NCI-H1048 (cell line): ENCODE measurements at regions not wholly inside any gene's neighbourhood (a gene's known extent, or its start where the extent isn't known, plus 50 kb on each side); places are given as distances from the start of the nearest gene placed in this dataset.
A peak's percentile ranks its signal among the peaks of the same experiment; 100 is the strongest.

Experiments used
- DNase-seq: peaks from one replicate; lab custom pipeline; 2025; lab: John Stamatoyannopoulos, UW

DNA sequence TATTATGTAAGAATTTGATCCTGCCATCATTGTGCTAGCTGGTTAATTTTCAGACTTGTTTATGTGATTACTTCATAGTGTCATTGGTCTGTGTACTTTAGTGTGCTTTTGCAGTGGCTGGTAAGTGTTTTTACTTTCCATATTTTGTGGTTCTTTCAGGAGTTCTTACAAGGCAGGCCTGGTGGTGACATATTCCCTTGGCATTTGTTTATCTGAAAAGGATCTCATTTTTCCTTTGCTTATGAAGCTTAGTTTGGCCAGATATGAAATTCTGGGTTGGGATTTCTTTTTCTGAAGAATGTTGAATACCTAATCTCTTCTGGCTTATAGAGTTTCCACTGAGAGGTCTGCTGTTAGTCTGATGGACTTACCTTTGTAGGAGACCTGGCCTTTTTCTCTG lies 72.8 kb upstream of the MC4R start:
- DNase-seq = no peak

GRCh38 chr18:60446821-60447220 lies 74.2 kb upstream of the MC4R start:
- no peak for DNase-seq

DNA sequence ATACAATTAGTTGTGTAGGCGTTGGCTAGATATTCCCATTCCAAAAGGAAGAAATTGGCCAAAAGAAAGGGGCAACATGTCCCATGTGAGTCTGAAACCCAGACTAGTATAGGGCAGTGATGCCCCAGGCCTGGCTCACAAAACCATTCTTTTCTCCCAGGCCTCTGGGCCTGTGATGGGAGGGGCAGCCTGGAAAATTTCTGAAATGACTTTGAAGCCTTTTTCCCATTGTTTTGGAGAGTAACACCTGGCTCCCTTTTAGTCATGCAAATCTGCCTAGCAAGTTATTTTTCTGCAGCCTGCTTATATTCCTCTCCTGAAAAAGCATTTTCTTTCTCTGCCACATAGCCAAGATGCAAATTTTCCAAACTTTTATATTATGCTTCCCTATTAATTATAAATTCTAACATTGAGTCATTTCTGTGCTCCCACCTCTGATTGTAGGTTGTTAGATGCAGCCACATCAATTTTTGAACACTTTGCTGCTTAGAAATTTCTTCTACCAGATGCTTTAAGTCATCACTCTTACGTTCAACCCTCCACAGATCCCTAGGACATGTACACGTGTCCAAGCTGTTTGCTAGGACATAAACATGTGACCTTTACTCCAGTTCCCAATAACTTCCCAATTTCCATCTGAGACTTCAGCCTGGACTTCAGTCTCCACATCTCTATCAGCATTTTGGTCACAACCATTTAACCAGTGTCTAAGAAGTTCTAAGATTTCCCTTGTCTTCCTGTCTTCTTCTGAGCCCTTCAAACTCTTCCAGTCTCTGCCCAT lies 76.1 kb upstream of the MC4R start:
- no peak for DNase-seq

GRCh38 chr18:60452421-60452820 lies 79.8 kb upstream of the MC4R start:
- DNase-seq = no peak

- DNase-seq = no peak
Observed at GRCh38 chr18:60466677-60467076, 94.1 kb upstream of the MC4R start.

DNA sequence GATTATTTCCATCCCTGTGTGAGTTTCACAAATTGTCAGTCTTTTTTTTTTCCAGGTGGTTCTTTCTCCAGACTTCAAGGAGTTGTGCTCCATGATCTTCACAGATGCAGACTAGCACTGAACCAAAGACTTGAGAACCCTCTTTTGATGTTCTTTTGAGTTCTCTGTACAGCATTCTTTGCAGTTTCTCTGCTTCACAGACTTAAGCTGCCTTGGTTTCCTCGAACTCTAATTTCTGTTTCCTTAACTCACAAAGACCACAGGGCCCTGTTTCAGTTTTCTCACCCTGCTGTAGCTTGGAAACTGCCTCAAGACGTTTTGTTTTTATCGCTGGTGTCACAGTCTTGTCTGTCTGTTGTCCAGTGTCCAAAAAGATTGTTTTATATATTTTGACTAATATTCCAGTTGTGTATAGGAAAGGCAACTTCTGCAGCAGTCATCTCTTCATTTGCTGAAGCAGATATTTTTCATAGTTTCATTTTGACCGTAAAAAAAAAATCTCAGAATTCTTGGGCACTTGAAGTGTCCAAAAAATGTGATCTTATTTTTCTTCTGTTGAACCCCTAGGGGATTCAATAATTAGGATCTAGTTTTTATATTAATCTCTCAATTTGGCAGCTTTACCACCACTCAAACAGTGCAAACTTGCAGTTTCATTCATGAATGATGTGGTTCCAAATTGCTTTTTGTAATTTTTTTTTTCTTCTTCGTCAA lies 97.0 kb upstream of the MC4R start:
- DNase-seq = no peak

DNA sequence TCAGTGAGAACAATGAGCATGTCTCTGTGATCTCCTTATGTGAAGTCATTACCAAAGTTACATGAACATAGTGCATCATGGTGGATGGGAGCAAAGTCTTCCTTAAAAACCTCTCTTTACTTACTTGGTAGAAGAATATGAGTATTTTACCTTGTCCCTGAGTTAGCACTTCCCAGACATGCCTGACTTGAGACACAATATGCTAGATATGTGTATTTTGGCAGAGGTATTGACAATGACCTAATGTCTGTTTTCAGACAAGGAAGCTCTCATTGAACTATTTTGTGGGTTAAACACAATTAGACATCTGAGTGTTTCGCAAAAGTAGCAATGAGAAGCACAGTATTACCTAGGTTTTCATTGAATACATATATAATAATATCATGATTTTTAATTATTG lies 99.1 kb upstream of the MC4R start:
- no peak for DNase-seq

DNA sequence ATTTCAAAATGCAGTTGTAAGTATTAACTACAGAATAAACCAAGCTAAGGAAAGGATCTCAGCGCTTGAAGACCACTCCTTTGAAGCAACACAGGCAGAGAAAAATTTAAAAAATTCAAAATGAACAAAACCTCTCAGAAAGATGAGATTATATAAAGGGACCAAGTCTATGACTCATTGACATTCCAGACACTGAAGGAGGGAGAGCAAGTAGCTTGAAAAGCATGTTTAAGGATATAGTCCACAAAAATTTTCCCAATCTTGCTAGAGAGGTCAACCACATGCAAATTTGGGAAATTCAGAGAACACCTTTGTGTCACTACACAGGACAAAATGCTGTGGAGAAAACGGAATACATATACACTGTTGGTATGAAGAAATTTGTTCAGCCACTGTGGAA lies 112.6 kb upstream of the MC4R start:
- DNase-seq = no peak

DNA sequence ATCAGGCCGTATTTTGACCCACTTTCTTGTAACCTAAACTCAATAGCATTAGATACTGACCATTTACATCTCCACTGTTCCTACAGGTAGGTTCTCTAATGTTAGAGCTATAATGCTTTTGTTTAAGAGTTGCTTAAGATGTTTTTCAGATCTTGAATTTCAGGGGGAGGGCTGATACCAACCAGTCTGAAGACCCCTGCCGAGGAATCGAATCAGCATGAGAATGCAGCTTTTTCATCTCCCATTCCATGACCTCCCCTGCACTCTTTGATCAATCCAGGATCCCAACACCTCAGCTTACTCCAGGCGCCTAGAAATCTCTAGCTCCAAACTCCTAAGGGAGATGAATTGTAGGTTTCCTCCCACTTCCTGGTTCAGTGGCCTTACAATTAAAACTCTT lies 120.5 kb upstream of the MC4R start:
- DNase-seq = no peak

DNA sequence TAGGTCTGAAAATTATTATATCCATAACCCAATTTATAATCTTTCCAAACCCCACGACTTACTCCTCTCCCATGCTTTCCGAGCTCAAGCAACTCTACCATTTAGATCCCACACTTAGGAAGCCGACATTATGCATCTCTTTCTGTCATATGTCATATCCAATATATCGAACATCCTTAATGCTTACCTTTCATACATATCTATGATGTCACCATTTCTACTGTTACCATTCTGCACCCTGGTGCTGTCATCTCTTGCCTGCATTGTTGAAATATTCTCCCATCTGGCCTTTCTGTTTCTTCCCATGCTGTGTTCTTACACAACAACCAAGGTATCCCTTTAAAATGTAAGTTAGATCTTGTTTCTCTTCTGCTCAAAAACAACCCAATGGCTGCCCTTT lies 127.1 kb upstream of the MC4R start:
- no peak for DNase-seq

DNA sequence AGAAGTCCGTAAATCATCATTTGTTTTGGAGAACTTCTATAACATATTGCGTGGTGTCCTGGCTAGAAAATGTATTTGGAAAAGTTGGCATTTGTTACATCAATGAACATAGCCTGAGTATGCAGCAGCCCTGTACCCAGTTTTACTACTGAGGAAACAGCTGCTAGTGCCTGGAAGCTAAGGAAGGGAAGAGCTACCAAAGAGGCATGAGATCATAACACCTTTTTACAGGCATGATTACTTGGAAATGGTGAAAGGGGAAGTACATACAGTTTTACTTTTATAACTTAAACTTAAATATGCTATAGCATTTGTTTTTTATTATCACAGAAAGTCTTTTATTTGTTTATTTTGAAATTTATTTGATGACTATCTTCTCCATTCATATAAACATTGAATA lies 128.4 kb upstream of the MC4R start:
- DNase-seq = no peak

DNA sequence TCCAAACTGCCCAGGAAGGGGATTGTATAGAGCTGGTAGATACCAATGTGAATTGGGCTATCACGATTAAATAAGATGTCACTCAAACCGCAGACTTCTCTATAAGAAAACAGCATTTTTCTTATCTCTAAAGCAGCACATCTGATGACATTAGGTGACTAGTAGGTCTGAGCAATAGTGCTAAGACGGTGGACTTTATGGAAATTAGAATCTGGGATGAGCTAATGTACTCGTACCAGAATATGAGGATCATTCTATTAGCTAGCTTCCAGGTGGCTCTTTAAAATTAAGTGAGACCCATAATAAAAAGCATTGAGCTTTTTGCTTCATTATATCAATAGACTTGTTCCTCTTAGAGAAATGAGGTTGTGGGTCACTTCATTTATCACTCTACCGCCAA lies 130.0 kb upstream of the MC4R start:
- no peak for DNase-seq

DNA sequence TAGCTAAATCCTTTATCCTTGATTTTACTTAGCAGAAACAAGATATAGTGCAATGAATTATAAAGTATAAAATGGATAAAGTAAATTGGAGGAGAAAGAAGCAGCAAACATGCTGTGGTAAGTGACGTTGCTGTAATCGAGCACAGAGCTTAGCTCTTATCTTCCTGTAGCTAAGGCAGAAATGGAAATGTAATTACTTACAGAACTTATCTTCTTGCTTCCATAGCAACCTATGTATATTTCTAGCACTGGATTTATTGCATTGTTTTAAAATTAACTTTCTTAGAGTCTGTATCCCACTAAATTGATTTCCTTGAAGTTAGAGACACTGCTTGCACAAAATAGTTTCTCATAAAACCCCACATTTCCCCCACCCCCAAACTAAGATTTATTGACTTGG lies 130.6 kb upstream of the MC4R start:
- DNase-seq = no peak

DNA sequence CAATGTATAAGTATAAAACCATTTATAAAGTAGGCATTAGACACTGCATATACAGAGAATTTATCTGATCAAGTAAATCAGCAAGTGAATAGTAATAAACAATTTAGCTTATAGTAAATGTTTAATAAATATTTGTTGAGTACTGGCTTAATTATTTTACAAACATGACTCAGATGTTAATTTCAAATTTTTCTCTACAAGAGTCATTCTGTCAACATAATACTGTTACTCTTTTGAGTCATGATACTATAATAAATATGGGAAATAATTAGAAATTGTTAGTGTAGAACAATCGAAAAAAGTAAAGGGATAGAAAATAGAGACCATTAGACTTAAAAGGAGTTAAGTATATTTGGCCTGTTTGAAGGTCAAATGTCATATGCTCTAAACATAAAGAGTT lies 133.6 kb upstream of the MC4R start:
- DNase-seq = no peak

DNA sequence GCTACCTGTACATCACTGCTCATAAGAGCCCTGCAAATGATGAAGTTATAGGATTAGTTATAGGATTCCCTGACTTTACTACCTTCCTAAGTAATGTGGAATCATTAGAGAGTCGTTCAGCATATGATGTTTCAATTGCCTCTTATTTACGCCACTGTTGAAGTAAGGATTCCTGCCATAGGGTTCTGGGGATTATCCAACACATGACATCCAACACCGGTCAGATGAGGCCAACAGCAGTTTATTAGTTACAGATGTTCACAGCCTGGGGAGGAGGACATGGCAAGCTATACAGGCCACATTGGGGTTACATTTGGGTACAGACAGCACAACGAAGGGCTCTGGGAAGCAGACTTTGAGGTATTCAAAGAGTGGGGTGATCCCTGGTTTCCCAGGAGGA lies 134.1 kb upstream of the MC4R start:
- DNase-seq = no peak

DNA sequence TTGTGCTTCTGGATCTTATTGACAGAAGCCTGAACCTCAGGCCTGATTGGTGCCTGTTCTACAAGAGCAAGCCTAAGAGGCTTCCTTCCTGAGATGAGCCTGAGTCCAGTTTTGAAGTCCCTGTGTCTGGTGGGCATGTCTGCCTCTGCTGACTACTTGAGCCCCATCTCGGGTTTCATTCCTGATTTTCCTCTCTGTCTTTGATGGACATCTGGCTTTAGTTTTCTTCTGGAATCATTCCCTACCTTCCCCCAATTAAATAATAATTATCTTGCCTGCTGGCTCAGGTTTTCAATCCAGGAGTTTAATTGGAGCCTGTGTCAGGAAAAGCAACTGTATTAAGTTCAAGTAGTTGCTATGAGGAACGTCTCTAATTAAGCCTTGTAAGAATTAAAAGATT lies 135.5 kb upstream of the MC4R start:
- DNase-seq = no peak

DNA sequence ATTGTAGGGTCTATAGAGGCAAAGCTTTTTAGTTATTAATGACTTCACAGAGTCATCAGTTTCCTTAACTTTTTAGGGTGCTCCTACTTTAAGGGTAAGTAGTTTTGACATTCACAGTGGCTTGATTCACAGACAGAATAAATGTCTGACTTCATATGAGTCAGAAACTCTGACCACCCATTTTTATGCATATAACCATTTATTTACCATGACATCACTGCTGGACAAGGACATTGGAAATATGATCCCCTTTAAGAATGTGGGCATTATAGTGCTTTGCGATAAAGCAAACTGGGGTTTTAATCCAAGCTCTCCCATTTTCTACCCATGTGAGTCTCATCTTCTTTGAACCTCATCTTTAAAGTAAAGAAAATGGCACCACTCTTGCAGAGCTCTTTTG lies 162.0 kb upstream of the MC4R start:
- DNase-seq = no peak

DNA sequence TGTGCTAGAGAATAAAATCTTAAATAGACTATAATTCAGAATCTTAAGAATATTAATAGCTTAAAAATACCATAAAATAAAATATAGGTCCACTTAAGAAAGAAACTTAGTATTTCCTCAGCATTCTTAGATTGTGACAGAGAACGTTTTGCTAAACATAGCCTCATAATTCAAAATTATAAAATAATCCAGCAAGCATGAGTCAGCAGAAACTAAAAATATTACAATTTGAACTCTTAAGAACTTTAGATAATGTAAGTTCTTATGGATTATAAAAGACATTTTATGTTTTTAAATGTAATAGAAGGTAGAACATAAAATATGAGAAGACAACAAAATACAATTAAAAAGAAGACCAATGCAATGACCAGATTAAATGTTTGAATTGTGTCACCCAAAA lies 164.5 kb upstream of the MC4R start:
- no peak for DNase-seq

- DNase-seq = no peak
Observed at GRCh38 chr18:60538891-60539290, 166.3 kb upstream of the MC4R start.

DNA sequence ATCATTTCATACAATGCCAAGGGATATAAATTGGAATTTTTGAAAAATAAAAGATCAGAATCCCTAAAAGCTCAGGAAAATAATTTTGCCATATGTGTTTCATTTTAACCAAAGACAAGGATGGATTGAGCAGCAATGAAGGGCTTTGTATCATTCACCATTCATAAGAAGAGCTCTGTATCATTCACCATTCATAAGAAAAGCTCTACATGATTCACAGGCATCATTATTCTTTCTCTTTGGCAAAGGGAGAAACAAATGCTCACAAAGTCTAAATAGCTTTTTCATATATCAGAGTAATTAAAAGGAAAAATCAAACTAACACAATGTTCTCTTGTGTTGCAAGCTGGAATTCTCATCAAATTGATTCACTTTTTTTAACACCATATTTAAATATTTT lies 169.1 kb upstream of the MC4R start:
- no peak for DNase-seq

DNA sequence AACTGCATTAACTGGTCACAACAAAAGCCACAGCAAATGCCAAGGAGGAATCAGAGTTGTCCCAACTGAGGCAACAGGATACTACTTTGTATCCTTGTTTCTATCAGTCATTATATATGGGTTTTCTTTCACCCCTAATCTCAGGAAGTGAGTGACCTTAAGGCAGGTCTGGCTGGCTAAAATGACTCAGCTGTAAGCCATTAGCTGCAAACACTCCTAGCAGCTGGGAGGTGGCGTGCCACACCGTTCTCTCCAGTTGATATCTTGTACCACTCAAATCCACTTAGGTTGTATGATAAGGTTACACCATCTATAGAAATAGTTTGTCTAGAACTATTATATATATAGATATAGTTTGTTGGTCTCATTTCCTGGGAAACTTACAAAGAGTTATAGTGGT lies 171.1 kb upstream of the MC4R start:
- no peak for DNase-seq

DNA sequence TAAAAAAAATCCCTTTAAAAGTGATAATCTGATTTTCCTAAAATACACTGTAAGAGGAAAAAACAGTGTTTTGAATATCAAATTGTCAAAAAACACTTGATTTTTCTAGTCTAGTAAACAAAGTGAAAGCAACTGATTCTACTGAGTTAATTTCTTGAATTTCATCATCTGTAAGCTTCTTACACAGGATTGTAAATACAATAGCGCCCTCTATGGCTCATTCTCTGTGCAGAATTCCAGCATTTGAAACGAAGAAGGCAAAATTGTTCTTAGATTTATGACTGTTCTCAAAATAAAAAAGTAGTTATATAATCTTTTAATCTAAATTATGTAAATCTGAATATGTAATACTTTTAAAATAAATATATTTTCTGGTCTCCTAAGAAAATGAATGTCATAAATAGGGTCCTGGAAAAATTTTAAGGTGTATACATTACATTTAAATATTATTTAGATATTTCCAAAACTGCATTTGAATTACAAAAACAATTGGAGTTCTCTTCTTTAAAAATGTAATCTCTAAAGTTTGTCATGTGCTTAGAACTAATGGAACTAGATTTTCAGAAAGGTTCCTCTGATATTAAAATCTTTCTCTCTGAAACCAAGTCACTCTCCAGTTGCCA lies 176.9 kb upstream of the MC4R start:
- DNase-seq = peak; percentile 58

DNA sequence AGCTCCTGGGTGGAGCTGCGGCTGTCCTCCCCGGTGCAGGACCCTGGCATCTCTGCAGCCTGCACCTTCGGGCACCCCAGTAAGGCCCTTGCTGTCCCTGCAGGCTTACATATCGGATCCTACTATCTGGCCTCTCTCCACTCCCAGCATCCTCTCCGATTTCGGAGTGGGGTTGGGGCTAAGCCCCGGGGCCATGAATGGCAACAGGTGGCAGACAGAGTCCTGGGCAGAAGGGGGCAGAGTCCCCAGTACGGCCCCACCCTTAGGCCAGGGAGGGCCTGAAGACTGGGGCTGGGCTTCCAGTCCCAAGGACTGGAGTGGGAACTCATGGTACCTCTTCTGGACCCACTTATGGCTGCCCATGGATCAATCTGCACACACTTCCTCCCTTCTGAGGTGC lies 180.4 kb upstream of the MC4R start:
- no peak for DNase-seq

- DNase-seq = no peak
Observed at GRCh38 chr18:60554967-60555366, 182.4 kb upstream of the MC4R start.
